HG02981 (cell line): ENCODE measurements at regions not wholly inside any gene's neighbourhood (a gene's known extent, or its start where the extent isn't known, plus 50 kb on each side); places are given as distances from the start of the nearest gene placed in this dataset.
"Not testable (repeated sequence)": the region's sequence is repeated elsewhere in the genome, so short reads cannot be mapped to it uniquely, and the experiment has no call there.

ENCODE experiments used
- ATAC-seq: cut with Tn5 transposase; IDR thresholded peaks from one replicate; pipeline ENCODE4 v1.9.1; 2021; ENCODE audit warnings: mild to moderate bottlenecking, moderate library complexity; ENCODE audit not compliant: unreplicated experiment

- no peak for ATAC-seq
Measured at GRCh38 chr4:127528302-127528701, 104.5 kb upstream of the INTU start.

DNA sequence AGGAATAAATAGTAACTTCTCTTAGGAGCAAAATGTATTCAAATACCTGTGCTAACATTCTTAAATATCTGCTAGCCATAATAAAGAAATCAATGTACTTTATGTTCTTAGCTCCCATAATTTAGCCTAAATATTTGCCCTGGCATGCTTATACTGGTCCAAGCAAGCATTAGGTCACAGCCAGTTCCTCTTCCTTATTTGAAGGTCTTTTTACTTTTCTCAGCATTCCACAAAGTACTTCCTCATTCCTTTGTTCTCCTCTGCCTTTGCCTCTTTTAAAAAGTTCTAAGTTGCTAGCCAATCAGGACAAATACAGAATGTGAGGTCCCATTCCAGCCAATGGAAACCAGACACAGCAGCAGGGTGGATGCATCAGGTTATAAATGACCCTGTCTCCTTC, 102.9 kb upstream of the INTU start:
- not testable (repeated sequence) for ATAC-seq

DNA sequence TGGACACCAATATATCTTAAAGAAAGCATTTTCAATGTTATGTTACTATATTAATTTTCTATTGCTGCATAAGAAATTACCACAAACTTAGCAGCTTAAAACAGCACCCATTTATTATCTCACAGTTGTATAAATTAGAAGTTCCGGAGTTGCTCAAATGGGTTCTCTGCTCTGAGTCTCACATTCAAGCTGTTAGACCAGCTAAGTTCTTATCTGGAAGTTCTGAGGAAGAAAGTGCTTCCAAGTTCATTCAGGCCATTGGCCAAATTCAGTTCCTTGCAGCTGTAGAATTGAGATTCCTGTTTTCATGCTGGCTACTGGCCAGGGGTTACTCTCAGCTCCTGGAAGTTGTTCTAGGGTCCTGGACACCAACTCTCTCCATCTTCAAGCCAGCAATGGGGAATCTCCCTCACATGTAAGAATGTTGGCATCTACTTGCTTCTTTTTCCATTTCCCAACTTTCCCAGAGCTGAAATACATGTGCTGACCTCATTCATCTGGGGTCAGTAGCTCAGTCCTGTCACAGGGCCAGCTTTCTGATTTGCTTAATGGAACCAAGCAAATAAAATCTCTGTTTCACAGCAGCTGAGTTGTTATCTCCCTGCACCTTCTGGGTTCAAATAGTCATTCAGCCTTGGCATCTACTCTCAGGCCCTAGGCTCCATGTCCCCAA, 99.6 kb upstream of the INTU start:
- no peak for ATAC-seq

DNA sequence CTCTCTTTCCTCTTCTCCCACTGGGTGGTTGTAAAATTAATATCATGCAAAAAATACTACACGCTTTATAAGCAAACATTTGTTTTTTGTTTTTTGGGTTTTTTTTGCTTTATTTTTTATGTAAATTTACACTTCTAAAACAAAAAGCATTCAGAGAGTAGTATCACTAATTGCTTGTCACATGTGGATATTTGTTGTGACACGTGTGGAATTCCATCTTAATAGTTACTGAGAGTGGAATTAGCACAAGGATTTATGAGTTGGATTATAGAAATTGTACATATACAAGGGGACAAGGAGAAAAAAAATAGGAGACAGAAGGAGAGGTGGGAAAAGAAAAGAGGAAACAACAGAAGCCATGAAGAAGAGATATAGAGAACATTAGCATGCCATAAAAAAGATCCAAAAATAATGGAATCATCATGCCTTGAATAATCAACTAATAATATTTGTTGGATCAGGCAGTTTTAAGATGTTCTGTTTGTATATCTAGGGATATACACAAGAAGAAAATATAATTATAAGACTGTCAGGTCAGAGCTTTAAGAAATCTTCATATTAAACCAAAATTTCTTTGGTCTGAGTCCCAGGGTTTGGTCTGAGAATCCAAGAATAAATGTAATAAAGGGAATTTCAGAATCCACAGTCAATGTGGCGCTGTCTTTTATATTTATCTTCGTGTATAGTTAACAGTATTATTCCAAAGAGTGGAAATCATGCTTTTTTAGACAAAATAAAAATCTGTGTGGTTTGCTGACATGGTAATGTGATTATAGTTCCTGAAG, 98.5 kb upstream of the INTU start:
- ATAC-seq, result no peak

GRCh38 chr4:127538016-127538415, 94.7 kb upstream of the INTU start:
- ATAC-seq, result no peak

- no peak for ATAC-seq
Measured at GRCh38 chr4:127540497-127541025, 92.2 kb upstream of the INTU start.

- ATAC-seq, result no peak
Measured at GRCh38 chr4:127545271-127545670, 87.5 kb upstream of the INTU start.

- no peak for ATAC-seq
Measured at GRCh38 chr4:127548990-127549925, 83.5 kb upstream of the INTU start.

- no peak for ATAC-seq
Measured at GRCh38 chr4:127555106-127555505, 77.7 kb upstream of the INTU start.

- ATAC-seq, result no peak
Measured at GRCh38 chr4:127558088-127558487, 74.7 kb upstream of the INTU start.

DNA sequence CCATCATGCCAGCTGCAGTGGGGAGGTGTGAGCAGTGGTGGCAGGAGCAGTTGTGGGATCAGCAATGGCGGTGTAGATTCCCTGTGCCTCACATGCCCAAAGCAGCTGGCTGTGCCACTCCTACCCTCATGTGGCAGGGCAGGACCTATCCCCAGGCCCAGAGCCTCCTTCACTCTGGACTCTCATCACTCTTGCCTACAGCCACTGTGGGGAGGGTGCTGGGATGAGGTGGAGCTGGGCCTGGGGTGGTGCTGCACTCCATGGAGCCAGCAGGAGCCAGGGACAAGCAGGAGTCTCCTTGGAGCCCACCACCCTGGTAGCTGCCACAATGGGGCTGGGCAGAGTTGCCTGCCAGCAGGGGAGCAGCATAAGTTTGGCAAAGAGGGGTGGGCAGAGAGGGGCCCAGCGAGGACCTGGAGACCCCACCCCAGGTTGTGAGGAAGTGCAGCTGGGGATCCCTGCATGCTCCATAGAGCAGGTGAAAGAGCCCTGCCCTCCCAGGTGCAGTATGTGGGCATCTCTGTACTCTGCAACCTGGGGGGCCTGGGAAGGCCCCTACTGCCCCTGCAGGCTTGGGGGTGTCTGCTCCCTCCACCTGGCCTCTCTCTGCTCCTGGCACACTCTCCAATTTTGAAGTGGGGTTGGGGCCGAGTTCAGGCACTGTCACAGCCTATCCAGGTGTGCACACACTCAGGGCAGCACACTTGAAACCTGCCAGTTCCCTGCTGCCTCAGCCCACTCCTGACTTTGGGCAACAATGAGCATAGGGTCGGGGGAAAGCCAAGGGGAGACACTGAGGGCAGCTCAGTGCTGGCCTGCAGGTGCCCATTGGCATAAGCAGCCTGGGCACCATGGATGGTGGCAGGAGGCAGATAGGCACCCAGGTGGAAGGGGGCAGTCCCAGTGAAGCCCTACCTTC, 74.0 kb upstream of the INTU start:
- ATAC-seq, result no peak

GRCh38 chr4:127559981-127560380, 72.8 kb upstream of the INTU start:
- no peak for ATAC-seq

- ATAC-seq, result no peak
Measured at GRCh38 chr4:127560755-127561154, 72.0 kb upstream of the INTU start.

- no peak for ATAC-seq
Measured at GRCh38 chr4:127574643-127575042, 58.1 kb upstream of the INTU start.

- ATAC-seq, result no peak
Measured at GRCh38 chr4:127575888-127576287, 56.9 kb upstream of the INTU start.

DNA sequence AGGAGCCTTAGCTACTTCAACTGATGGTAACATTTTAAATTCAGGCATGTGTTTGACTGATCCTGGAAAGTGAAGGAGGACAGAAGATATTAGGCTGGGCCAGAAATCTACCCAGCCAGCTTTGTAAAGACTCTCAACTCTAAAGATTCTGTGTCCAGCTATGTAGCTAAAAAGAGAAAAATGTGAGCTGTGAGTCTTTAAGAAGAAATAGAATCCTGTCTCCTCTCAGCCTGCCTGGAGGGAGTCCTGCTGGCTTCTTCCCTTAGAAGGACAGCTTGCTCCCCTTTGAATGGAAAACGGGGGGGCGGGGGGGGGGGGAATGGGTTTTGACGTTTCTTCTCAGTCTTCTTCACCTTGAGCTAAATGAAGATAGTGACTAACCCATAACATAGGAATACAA, 54.3 kb upstream of the INTU start:
- ATAC-seq, result no peak

GRCh38 chr4:127578967-127579366, 53.8 kb upstream of the INTU start:
- no peak for ATAC-seq

GRCh38 chr4:127579821-127580220, 52.9 kb upstream of the INTU start:
- no peak for ATAC-seq

DNA sequence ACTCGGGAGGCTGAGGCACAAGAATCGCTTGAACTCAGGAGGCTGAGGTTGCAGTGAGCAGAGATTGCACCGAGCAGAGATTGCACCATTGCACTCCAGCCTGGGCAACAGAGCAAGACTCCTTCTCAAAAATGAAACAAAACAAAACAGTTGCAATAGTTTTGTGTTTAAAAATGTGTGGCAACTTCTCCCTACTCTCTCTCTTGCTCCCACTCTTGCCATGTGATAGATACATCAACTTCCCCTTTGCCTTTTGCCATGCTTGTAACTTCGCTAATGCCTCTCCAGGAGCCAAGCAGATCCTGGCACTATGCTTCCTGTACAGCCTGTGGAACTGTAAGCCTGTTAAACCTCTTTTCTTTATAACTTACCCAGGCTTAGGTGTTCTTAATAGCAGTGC, 52.5 kb upstream of the INTU start:
- ATAC-seq, result no peak

- ATAC-seq, result no peak
Measured at GRCh38 chr4:127580891-127581290, 51.9 kb upstream of the INTU start.
